ENCODE measurements at regions not wholly inside any gene's neighbourhood (a gene's known extent, or its start where the extent isn't known, plus 50 kb on each side); places are given as distances from the start of the nearest gene placed in this dataset.

GRCh38 chr6:153668758-153669157, 370.3 kb upstream of the OPRM1 start:
- in situ Hi-C loops (cut with HindIII; ENCODE audit: extremely low pct_ligation_motif_present, low pct_unique_long_range_greater_than_20kb) (no loop called here), intact Hi-C loops (cut with micrococcal nuclease; ENCODE audit: unreplicated experiment) (no loop called here)
- H3K4me2 ChIP-seq (ENCODE audit: low read depth, low read length), result no peak overlapping the region
- FAIRE-seq (no peak), ATAC-seq (no peak), DNase-seq (ENCODE audit: low spot score) (no peak)
- TF ChIP-seq HOMEZ (CRISPR knock-in tag; IDR thresholded peaks at IDR 0.05; ENCODE audit: low read depth), result no peak
- TF ChIP-seq RAD51 (IDR thresholded peaks at IDR 0.05; ENCODE audit: borderline replicate concordance), result no peak
- no peak for TF ChIP-seq ATF1 (CRISPR knock-in tag; IDR thresholded peaks at IDR 0.05)
- TF ChIP-seq ZNF607 (CRISPR knock-in tag; IDR thresholded peaks at IDR 0.05; ENCODE audit: borderline replicate concordance), result no peak
- TF ChIP-seq SMARCC2 (IDR thresholded peaks at IDR 0.05), result no peak
- TF ChIP-seq FOXK2 (IDR thresholded peaks at IDR 0.05), result no peak
- TF ChIP-seq KDM5B (CRISPR knock-in tag; IDR thresholded peaks at IDR 0.05; ENCODE audit: borderline replicate concordance), result no peak
- TF ChIP-seq KAT2B (IDR thresholded peaks at IDR 0.05; ENCODE audit: borderline replicate concordance, low read depth, low read length), result no peak
- TF ChIP-seq TAF15 (IDR thresholded peaks at IDR 0.05; ENCODE audit: low read depth, low read length, poor library complexity, severe bottlenecking), result no peak
- TF ChIP-seq ELF3 (CRISPR knock-in tag; IDR thresholded peaks at IDR 0.05), result no peak
- no peak for TF ChIP-seq ZNF138 (CRISPR knock-in tag; IDR thresholded peaks at IDR 0.05; ENCODE audit: low read depth)
- no peaks in the 10 kb centered on the region for H3K4me1 ChIP-seq (ENCODE audit: insufficient read depth, low read length)
- CTCF ChIA-PET (ENCODE audit: low intra/inter-chr PET ratio, low total read pairs), result no interaction called here
- no peak overlapping the region for H2AFZ ChIP-seq (ENCODE audit: low read length)
- no peaks in the 10 kb centered on the region for H4K20me1 ChIP-seq (ENCODE audit: insufficient read depth, low read length)
- POLR2A ChIA-PET, result no interaction called here
- H3K9me3 ChIP-seq (ENCODE audit: low read length), result no peaks in the 10 kb centered on the region
- H3K36me3 ChIP-seq (replicated peaks in 1 of 2; ENCODE audit: control insufficient read depth in 1 of 2, insufficient read depth in 2 of 2, low read length in 2 of 2), result no peaks in the 10 kb centered on the region
- WGBS (ENCODE audit: low lambda C conversion rate), result 5% methylated on average over 1 of the region's 1 CpG
- H3K4me3 ChIP-seq (replicated peaks in 1 of 3; ENCODE audit: insufficient read depth in 1 of 3, low read depth in 2 of 3, low read length in 3 of 3), result no peak overlapping the region
- no peak overlapping the region for H3K9ac ChIP-seq (ENCODE audit: insufficient read depth, low read depth, low read length)
- H3K27ac ChIP-seq (ENCODE audit: extremely low read length, insufficient read depth, low read length), result no peak overlapping the region
- no peaks in the 10 kb centered on the region for H3K27me3 ChIP-seq (ENCODE audit: control insufficient read depth in 1 of 2, insufficient read depth in 2 of 2, low read length in 2 of 2)
- no TSS peak for BruUV-seq (replicated peaks)
- H3K79me2 ChIP-seq (ENCODE audit: insufficient read depth, low read length), result no peaks in the 10 kb centered on the region
